Amygdala (tissue), 56 donors: ENCODE measurements at regions not wholly inside any gene's neighbourhood (a gene's known extent, or its start where the extent isn't known, plus 50 kb on each side); places are given as distances from the start of the nearest gene placed in this dataset.

ENCODE experiments used
- DNase-seq, 56 donors: peaks; one replicate each; lab custom pipeline; 2025; lab: John Stamatoyannopoulos, UW

DNA sequence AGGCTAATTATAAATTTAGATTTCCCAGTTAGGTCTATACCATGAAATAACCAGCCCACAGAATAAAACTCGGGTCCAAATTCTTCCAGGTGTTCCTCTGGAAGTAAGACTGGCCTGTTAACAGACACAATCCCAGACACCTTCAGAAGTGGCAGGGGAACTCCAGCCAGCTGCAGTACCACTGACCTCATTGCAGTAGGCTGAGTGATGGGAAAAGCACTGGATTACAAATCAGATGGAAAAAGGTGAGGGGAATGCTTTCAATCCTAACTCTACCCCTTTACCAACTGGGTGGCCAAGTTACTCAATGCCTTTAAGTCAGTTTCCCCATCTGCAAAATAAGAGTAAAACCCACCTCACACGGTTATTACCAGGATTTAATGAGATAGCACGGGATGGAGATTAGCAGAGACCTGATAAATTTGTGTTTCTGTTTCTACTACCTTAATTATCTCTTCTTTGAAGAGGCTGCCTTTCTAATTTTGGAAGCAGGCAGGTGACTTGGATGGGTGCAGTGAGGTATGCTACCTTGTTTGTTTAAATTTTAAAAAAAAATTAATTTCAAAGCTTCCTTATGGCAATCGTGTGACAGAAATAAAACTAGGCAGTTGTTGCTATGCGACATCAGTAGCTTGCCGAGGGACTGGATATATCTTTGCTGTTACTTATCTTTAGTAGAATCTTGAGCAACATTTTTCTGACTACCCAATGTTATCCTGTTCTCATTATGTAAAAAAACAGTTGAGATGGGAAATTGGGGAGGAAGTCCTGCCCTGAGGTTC, 167.3 kb upstream of the GRIN2B start:
- no peak for DNase-seq

DNA sequence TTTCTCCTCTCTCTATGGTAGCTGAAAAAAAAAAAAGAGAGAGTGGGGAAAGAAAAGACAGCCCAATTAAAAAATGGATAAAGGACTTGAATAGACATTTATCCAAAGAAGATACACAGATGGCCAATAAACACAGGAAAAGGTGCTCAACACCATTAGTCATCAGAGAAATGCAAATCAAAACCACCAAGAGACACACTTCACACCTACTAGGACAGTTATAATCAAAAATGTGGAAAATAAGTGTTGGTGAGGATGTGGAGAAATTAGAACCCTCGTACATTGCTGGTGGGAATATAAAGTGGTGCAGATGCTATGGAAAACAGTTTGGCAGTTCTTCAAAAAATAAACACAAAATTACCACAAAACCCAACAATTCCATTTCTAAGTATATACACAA, 172.4 kb upstream of the GRIN2B start:
- DNase-seq: no peak

DNA sequence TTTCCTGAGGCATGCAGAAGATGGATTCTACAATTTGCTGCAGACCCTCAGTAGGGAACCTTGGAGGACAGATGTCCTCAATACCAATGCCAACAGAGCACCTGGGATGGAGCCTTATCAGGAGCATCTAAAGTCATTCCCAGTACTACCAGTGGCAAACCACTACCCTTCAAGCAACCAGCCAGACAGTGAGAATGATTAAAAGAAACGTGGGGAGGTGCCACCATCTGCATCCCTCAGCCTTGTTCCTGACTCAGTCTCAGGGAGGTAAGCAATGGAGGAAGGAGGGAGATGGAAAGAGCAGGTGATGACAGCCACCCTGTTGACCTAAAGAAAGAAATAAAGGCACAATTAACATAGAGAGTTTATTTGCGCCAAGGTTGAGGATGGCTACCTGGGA, 175.2 kb upstream of the GRIN2B start:
- DNase-seq: no peak

DNA sequence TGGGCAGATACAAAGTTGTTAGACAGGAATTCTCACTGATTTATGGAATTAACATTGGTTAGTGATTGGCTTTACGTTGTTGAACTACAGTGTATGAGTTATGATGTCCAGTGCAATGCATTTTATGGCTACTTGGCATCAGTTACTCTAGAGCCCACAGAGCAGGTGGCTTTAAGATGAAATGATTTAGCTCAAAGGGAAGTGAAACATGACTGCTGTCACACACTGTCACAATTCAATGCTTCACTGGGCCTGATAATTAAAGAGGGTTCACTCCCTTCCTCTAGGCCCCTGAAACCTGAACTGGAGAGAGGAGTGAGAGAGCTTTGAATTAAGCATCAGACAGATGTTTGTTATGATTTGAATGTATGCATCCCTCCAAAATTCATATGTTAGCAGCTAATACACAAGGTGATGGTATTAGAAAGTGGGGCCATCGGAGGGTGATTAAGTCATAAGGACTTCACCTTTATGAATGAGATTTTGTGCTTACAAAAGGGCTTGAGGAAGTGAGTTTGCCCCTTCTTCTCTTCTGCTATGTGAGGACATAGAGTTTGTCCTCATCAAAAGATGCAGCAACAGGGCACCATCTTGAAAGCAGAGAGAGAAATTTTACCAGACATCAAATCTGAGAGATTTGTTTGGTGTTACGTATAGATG, 175.8 kb upstream of the GRIN2B start:
- DNase-seq: no peak

- DNase-seq: no peak
Observed at GRCh38 chr12:14164266-14164665, 182.9 kb upstream of the GRIN2B start.

DNA sequence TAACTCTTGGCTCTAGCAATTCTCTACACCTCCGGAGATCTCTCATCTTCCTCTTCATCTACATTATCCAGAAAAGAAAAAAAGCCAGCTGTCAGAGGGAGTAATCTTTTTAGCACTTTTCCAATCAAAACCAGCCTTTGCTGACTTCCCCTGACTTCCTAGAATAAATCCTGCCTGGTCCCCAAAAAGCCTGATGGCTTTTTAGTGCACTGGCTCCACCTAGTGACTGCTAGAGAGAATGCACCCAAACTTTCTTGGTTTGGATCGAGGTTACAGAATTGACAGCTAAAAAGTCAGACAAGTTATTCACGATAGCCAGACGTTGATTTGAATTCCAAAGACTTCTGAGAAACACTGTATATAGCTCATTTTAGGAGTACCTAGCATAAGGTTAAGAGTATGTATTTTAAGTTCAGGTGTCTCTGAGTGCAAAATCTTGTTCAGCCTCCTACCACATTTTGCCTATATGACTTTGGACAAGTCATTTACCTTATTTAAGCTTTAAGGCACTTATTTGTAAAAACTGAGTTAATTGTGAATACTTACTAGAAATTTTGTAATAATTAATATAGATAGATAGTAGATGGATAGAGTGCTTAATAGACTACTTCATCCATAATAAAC, 185.7 kb upstream of the GRIN2B start:
- DNase-seq: peak in 40 of 56 donors; percentile 2 to 75 (median 19)

DNA sequence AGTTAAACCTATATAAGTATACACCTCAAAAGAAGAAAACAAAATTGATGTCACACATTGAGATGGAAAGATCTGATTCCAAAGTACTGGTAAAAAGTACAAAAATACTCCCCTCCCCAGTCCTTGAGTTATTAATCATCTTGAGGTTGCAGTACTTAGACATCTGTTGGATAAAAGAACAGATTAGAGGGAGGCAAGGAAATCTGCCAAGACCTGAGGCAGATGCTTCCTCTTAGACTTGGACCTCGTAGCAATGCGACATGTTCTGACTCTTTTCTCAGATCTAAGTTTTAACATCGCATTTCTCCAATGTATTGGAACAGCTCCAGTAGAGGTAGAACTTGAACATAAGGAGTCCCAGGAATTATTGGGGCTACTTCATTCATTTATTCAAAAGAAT, 187.9 kb upstream of the GRIN2B start:
- DNase-seq: no peak

DNA sequence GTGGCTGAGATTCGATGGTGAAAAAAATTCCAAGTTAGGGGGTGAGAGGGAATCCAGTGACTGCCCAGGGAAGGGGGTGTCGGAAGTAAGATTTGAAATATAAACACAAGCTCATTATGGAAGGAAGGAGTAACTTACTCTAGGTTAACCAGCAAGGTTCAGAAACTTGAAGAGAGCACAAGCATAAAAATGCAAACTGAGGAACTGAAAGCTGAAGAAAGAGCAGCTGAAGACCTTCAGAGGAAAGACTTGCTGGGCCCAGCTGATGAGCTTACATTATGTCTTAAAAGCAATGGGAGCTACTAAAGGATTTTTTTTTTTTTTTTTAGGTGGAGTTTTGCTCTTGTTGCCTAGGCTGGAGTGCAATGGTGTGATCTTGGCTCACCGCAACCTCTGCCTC, 189.7 kb upstream of the GRIN2B start:
- DNase-seq: no peak

GRCh38 chr12:14175206-14175605, 190.3 kb upstream of the ATF7IP start:
- DNase-seq: peak in 1 of 56 donors; percentile 2

GRCh38 chr12:14185427-14186192, 179.9 kb upstream of the ATF7IP start:
- DNase-seq: peak in 10 of 56 donors; percentile 1 to 41 (median 6)

GRCh38 chr12:14186193-14186502, 179.3 kb upstream of the ATF7IP start:
- peak in 1 of 56 donors; percentile 1 for DNase-seq

- no peak for DNase-seq
Observed at GRCh38 chr12:14187002-14187401, 178.5 kb upstream of the ATF7IP start.

- DNase-seq: no peak
Observed at GRCh38 chr12:14187966-14188365, 177.5 kb upstream of the ATF7IP start.

DNA sequence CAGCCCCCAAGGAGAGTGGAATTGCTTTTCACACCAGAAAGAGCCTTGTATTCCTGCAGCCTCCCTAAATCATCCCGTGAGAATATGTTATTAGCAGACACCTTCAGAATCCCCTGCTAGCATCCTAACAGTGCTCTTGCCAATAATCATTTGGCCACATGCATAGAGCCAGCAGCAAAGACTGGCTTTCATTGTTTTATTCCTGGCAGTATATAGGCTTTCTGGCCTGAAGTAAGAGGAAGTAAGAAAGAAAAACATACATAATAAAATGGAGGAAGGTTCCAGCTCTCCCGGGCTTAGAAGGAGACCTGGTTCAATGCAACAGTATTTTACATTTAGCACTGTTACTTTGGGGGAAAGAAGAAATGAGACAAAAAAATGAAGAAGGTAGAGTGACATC, 176.7 kb upstream of the ATF7IP start:
- no peak for DNase-seq

DNA sequence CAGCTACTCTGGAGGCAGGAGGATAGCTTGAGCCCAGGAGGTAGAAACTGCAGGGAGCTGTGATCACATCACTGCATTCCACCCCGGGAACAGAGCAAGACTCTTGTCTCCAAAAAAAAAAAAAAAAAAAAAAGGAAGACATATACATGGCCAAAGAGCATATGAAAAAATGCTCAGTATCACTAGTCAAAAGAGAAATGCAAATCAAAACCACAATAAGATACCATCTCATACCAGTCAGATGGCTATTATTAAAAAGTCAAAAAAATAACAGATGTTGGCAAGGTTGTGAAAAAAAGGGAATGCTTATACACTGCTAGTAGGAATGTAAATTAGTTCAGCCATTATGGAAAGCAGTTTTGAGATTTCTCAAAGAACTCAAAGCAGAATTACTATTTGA, 174.8 kb upstream of the ATF7IP start:
- DNase-seq: no peak

DNA sequence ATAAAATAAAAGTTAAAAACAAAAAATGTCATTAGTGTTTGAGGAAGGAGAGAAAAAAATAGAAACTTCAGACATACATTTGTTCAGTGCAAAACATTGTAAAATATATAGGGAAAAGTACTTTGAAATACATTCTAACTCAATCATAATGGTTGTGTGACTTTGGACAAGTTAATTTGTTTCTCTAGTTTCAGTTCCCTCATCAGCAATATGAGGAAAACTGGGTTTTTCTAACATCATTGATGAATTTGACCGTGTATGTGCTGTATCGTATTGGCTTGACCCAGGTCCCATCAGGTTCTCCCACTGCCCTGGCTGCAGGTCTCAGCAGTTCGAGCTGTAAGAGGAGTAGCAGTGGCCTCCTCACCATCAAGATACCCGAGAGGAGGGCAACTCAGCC, 173.9 kb upstream of the ATF7IP start:
- DNase-seq: no peak

DNA sequence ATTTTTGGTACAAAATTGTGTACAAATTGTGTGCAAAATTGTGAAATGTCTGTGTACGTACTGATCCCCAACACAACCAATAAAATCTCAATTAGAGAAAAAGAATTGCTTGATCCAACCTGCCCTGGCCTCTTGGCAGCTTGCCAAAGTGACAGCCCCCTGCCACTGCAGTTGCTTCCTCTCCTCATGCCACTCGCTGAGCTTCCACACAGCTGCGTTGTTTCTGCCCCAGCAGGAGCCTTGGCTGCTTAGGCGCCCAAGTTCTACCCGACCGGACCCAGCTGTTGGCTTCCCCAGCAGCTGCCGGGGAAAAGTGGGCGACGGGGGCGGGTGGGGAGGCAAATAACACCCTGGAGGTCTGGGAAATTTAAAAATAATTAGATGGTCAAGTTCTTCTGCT, 171.8 kb upstream of the ATF7IP start:
- no peak for DNase-seq

GRCh38 chr12:14194572-14194971, 170.9 kb upstream of the ATF7IP start:
- DNase-seq: no peak

DNA sequence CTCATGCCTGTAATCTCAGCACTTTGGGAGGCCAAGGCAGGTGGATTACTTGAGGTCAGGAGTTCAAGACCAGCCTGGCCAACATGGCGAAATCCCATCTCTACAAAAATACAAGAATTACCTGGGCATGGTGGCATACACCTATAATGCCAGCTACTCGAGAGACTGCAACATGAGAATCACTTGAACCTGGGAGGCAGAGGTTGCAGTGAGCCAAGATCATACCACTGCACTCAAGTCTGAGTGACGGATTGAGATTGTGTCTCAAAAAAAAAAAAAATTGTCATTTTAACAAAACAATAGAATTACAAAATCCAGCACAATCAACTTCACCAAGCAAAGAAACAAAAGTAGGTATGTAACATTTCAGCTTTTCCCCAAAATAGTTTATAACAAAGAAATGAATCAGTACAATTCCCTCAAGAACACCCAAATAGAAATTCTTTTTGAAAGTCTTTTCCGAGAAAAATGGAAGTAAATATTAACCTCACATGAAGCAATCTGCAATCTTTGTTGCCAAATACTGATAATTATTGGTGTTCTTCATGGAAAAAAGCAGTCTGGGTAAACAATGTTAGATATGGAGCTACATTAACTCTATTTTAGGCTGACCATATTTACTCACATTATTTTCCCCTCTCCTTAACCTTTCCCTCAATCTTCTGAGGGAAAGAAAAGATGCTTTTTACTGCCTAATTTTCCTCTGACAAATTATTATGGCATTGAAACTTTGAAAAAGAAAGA, 165.9 kb upstream of the ATF7IP start:
- DNase-seq: no peak

DNA sequence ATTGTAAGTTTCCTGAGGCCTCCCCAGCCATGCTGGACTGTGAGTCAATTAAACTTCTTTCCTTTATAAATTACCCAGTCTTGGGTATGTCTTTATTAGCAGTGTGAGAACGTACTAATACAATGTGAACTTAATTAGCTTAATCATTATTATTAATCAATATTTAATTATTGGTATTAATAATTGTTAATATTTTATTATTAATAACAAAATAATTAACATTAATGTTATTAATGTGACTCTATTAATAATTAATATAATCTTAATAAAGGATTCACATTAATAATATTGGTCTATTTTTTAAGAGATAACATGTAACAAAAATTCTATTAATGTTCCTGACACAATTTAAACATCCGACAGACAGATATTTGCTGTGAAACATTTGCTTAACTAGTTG, 164.9 kb upstream of the ATF7IP start:
- DNase-seq: no peak

- DNase-seq: no peak
Observed at GRCh38 chr12:14201291-14201690, 164.2 kb upstream of the ATF7IP start.
